Sigmoid colon (tissue), 6 donors: ENCODE measurements at regions not wholly inside any gene's neighbourhood (a gene's known extent, or its start where the extent isn't known, plus 50 kb on each side); places are given as distances from the start of the nearest gene placed in this dataset.

ENCODE experiments used
- DNase-seq: peaks from one replicate; pipeline ENCODE4 v3.0.0-alpha.2; 2019
- H3K27ac ChIP-seq, 4 donors: fragments of 200-600 bp; sonication (generic); one replicate each; pipeline ENCODE4 v1.5.1; 2016 to 2019; ENCODE audit warnings: mild to moderate bottlenecking in 1 of 4
- H3K27me3 ChIP-seq, 3 donors: fragments of 200-600 bp; sonication (generic); one replicate each; pipeline ENCODE4 v1.5.1; 2019; ENCODE audit warnings: mild to moderate bottlenecking in 1 of 3
- H3K36me3 ChIP-seq, 4 donors: fragments of 200-600 bp; sonication (generic); one replicate each; pipeline ENCODE4 v1.5.1; 2016 to 2019
- H3K4me1 ChIP-seq, 4 donors: fragments of 200-600 bp; sonication (generic); one replicate each; pipeline ENCODE4 v1.5.1; 2017 to 2019
- H3K4me3 ChIP-seq, 4 donors: fragments of 200-600 bp; sonication (generic); one replicate each; pipeline ENCODE4 v1.5.1; 2017 to 2019; ENCODE audit warnings: mild to moderate bottlenecking in 2 of 4, moderate library complexity in 1 of 4
- H3K9me3 ChIP-seq, 4 donors: fragments of 200-600 bp in 3 of 4; sonication (generic) in 3 of 4; one replicate each; pipeline versions ENCODE4 v1.5.1 to v1.6.1; 2013 to 2019
- EP300 ChIP-seq, 4 donors: sonication (generic); formaldehyde crosslinking; IDR thresholded peaks; one replicate each; pipeline ENCODE4 v1.6.1; 2017; ENCODE audit warnings: antibody characterized with exemption in 4 of 4
- POLR2A ChIP-seq, 2 donors: fragments of 450-650 bp; IDR thresholded peaks; one replicate each; pipeline ENCODE4 v1.6.1; 2016; ENCODE audit warnings: antibody characterized with exemption in 2 of 2, mild to moderate bottlenecking in 2 of 2, moderate library complexity in 2 of 2
- POLR2AphosphoS5 ChIP-seq, 4 donors: sonication (generic); formaldehyde crosslinking; IDR thresholded peaks; one replicate each; pipeline ENCODE4 v1.6.1; 2017; ENCODE audit warnings: antibody characterized with exemption in 4 of 4
- WGBS, 2 donors: extraction: QIAGEN DNeasy Blood & Tissue Kit; methylation state at CpG; one replicate each; pipeline ENCODE4 v1.1.7; 2013; 5-methylcytosine and 5-hydroxymethylcytosine counted together
- intact Hi-C: fragments of 100-400 bp; cut with DNase I; formaldehyde crosslinking; loops from one replicate; pipeline ENCODE4 v1.15.1; 2023
- TF ChIP-seq, protein P1 (sequence below), 4 experiments: fragments of 450-650 bp in 3 of 4; fragments of 200-600 bp in 1 of 4; IDR thresholded peaks; one replicate each; pipeline ENCODE4 v1.5.1; 2016 to 2019; ENCODE audit warnings: antibody characterized with exemption in 4 of 4, mild to moderate bottlenecking in 3 of 4, moderate library complexity in 2 of 4
- donor health status: healthy with polysubstance abuse.
- donor health status: healthy.

DNA sequence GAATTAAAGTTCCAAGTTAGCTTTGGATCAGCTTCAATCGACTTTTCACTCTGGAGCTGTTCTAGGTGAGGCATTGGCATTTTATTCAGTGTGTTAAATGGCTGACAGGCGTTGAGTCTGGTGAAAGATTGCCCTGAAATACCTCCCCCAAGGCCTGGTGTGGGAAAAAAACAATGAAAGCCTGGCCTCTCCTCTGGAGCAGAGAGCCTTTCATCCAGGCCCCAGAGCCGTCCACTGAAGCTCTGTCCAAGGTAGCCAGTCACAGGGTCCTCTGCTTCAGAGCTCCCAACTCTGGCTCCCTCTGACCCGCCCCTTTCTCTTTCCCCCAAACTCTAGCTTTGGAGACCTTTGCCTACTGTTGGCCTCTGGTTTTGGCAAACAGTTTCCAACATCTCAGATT lies 123.6 kb upstream of the CRHR1 start:
- Histone ChIP-seq H3K9me3 (peaks cover 0 to 6% (median 3%) of the 10 kb centered on the region in 4 donors), H3K27ac (no peak overlapping the region), H3K4me3 (no peak overlapping the region), H3K36me3 (no peaks in the 10 kb centered on the region), H3K4me1 (no peaks in the 10 kb centered on the region), H3K27me3 (peaks cover 0 to 5% (median 0%) of the 10 kb centered on the region in 3 donors)
- intact Hi-C loops = no loop called here
- no peak for DNase-seq
- 36 to 41% methylated on average over 4 of the region's 4 CpGs for WGBS, 2 donors
- no peak for TF ChIP-seq EP300 (IDR thresholded peaks at IDR 0.05)
- TF ChIP-seq POLR2AphosphoS5 (IDR thresholded peaks at IDR 0.05) = no peak
- TF ChIP-seq POLR2A (IDR thresholded peaks at IDR 0.05) = no peak
- TF ChIP-seq, protein P1, sequence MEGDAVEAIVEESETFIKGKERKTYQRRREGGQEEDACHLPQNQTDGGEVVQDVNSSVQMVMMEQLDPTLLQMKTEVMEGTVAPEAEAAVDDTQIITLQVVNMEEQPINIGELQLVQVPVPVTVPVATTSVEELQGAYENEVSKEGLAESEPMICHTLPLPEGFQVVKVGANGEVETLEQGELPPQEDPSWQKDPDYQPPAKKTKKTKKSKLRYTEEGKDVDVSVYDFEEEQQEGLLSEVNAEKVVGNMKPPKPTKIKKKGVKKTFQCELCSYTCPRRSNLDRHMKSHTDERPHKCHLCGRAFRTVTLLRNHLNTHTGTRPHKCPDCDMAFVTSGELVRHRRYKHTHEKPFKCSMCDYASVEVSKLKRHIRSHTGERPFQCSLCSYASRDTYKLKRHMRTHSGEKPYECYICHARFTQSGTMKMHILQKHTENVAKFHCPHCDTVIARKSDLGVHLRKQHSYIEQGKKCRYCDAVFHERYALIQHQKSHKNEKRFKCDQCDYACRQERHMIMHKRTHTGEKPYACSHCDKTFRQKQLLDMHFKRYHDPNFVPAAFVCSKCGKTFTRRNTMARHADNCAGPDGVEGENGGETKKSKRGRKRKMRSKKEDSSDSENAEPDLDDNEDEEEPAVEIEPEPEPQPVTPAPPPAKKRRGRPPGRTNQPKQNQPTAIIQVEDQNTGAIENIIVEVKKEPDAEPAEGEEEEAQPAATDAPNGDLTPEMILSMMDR (IDR thresholded peaks at IDR 0.05) = no peak

DNA sequence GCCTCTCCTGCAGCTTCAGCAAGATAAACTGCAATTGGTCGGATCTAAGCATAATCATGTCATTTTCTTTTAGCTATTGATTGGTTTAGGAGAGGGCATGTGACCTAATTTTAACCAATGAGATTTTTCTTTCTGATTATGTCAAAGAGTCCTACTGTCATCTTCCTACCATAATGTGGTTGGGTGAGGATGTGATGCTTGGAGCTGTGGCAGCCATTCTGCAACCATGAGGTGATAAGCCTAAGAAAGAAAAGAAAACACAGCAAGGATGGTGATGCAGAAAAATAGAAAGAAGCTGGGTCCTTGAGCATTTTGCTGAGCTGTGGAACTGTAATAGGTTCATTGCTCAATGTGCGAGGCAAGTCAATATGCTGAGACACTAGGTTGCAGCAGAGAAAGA lies 121.7 kb upstream of the CRHR1 start:
- Histone ChIP-seq H3K27me3 (peaks cover 0 to 5% (median 0%) of the 10 kb centered on the region in 3 donors), H3K27ac (no peak overlapping the region), H3K36me3 (no peaks in the 10 kb centered on the region), H3K9me3 (peaks cover 0 to 6% (median 3%) of the 10 kb centered on the region in 4 donors), H3K4me1 (no peaks in the 10 kb centered on the region), H3K4me3 (no peak overlapping the region)
- no peak for DNase-seq
- TF ChIP-seq EP300 (IDR thresholded peaks at IDR 0.05) = no peak
- TF ChIP-seq POLR2AphosphoS5 (IDR thresholded peaks at IDR 0.05) = no peak
- TF ChIP-seq POLR2A (IDR thresholded peaks at IDR 0.05) = no peak
- intact Hi-C loops = no loop called here
- 95 to 96% methylated on average over 2 of the region's 2 CpGs for WGBS, 2 donors

DNA sequence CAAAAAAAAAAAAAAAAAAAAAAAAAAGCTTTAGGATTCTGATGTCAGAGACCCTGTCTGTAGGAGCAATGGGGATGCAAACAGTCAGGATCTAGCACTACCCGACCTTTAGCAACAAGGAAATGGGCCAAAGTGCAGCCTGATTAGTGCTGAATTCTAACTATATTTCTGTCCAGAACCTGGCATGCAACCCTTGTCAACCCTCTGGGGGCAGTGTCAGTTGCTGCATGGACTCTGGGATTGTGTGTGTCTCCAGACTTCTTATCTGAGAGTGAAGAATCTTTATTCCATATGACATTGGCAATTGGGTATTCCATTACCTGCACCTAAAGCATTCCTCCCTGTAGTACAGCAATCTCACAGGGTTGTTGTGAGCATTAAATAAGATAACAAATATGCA lies 120.3 kb upstream of the CRHR1 start:
- WGBS, 2 donors = 21 to 60% methylated on average over 1 of the region's 1 CpG
- Histone ChIP-seq H3K27ac (no peak overlapping the region), H3K27me3 (peaks cover 0 to 5% (median 0%) of the 10 kb centered on the region in 3 donors), H3K4me1 (no peaks in the 10 kb centered on the region), H3K36me3 (no peaks in the 10 kb centered on the region), H3K9me3 (peaks cover 0 to 6% (median 3%) of the 10 kb centered on the region in 4 donors), H3K4me3 (no peak overlapping the region)
- DNase-seq = no peak
- TF ChIP-seq EP300 (IDR thresholded peaks at IDR 0.05) (no peak), POLR2A (IDR thresholded peaks at IDR 0.05) (no peak), POLR2AphosphoS5 (IDR thresholded peaks at IDR 0.05) (no peak)
- TF ChIP-seq, protein P1 (IDR thresholded peaks at IDR 0.05) = no peak
- intact Hi-C loops = no loop called here

DNA sequence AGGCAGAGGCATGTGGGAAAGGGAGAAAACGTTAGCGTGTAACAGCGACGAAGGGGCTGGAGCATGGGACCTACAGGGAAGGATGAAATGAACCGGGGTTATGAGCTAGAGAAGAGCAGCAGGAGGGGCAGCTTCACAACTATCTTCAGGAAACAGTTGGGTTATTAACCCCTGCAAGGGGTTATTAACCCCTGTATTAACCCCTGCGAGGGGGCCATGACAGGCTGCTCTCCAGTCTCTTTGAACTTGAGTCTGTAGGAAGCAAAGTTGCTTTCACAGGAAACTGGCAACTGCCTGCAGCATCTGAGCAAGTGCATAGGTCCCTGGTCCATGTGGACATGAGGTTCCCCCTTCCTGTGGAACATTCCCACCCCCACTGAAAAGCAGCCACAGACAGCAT lies 119.2 kb upstream of the CRHR1 start:
- H3K4me1 ChIP-seq = no peaks in the 10 kb centered on the region
- H3K36me3 ChIP-seq = no peaks in the 10 kb centered on the region
- no peak for DNase-seq
- WGBS, 2 donors = 29 to 58% methylated on average over 6 of the region's 6 CpGs
- H3K9me3 ChIP-seq = peaks cover 0 to 6% (median 3%) of the 10 kb centered on the region in 4 donors
- intact Hi-C loops = no loop called here
- H3K4me3 ChIP-seq = no peak overlapping the region
- H3K27me3 ChIP-seq = peaks cover 0 to 5% (median 0%) of the 10 kb centered on the region in 3 donors
- TF ChIP-seq POLR2AphosphoS5 (IDR thresholded peaks at IDR 0.05) = no peak
- TF ChIP-seq, protein P1 (IDR thresholded peaks at IDR 0.05) = no peak
- TF ChIP-seq EP300 (IDR thresholded peaks at IDR 0.05) = no peak
- no peak for TF ChIP-seq POLR2A (IDR thresholded peaks at IDR 0.05)
- no peak overlapping the region for H3K27ac ChIP-seq

DNA sequence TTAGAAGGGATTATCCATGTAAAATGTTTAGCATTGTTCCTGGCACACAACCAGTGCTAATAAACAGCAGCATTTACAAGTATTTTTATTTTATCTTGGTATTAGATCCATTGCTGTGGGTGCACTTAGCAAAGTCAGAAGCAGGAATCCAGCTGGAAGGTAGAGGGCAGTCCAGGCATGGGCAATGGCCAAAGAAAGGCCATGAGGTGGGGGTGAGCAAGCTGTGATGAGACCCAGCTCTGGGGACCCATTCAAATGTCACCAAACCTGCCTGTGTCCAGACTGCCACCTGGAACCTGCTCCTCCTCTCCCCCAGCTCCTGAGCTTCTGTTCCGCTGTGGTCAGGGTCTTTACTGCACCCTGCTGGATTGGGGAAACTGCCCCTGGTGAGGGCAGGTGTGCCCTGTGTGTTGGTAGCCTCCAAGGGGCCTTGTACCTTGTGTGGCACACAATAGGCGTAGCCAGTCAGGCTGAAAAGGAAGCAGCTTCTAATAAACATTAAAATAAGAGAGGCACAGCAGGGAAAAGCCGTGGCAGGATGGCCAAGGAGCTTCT lies 118.0 kb upstream of the CRHR1 start:
- H3K36me3 ChIP-seq = no peaks in the 10 kb centered on the region
- peaks cover 0 to 6% (median 3%) of the 10 kb centered on the region in 4 donors for H3K9me3 ChIP-seq
- 74 to 78% methylated on average over 3 of the region's 3 CpGs for WGBS, 2 donors
- no peak for TF ChIP-seq EP300 (IDR thresholded peaks at IDR 0.05)
- TF ChIP-seq POLR2AphosphoS5 (IDR thresholded peaks at IDR 0.05) = no peak
- TF ChIP-seq, protein P1 (IDR thresholded peaks at IDR 0.05) = no peak
- no peak for TF ChIP-seq POLR2A (IDR thresholded peaks at IDR 0.05)
- H3K4me1 ChIP-seq = no peaks in the 10 kb centered on the region
- no peak overlapping the region for H3K4me3 ChIP-seq
- peaks cover 0 to 5% (median 0%) of the 10 kb centered on the region in 3 donors for H3K27me3 ChIP-seq
- intact Hi-C loops = no loop called here
- H3K27ac ChIP-seq = no peak overlapping the region
- DNase-seq = no peak
